ENCODE measurements at regions not wholly inside any gene's neighbourhood (a gene's known extent, or its start where the extent isn't known, plus 50 kb on each side); places are given as distances from the start of the nearest gene placed in this dataset. TPM values are rescaled to one million over a fixed set of nuclear protein-coding genes. Genes with fewer than 3 reads are reported as not detected.

DNA sequence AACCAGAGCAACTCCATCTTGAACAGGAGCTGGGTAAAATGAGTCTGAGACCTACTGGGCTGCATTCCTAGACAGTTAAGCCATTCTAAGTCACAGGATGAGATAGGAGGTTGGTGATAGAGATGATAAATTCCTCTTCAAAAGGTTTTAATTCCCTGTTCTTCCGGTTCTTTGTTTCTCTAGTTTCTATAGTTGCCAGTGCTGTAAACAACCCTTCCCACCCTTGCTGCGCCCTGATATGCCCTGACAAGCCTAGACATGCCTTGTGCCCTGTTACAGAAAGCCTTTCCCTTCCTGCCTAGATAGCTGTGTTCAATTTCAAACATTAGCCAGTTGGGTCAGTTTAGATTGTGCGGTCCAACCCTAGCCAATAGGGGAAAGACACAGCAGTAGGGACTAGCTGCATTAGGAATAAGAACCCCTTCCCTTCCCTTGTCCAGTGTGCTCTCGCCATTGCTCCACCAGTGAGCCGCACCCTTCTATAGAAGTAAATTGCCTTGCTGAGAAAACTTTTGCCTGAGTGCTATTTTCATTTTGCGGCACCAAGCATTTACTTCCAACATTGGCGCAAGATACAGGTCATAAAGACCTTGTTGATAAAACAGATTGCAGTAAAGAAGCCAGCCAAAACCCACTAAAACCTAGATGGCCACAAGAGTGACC lies 52.5 kb upstream of the CCN2 start:
- Histone ChIP-seq H4K5ac (ENCODE audit: insufficient read length, low read depth, low read length) (no peak overlapping the region), H2AFZ (ENCODE audit: low read length) (no peak overlapping the region), H3K79me2 (ENCODE audit: control insufficient read depth in 1 of 2, insufficient read depth in 2 of 2, low read length in 2 of 2) (no peaks in the 10 kb centered on the region), H3K9me3 (ENCODE audit: insufficient read depth in 2 of 2, low read depth in 1 of 2, low read length in 1 of 2) (no peaks in the 10 kb centered on the region), H3K4me3 (ENCODE audit: extremely low read depth in 1 of 4, insufficient read depth in 2 of 4, low read depth in 3 of 4, low read length in 4 of 4) (no peak overlapping the region), H4K20me1 (replicated peaks in 1 of 2; ENCODE audit: control insufficient read depth in 1 of 2, insufficient read depth in 2 of 2, low read length in 2 of 2) (no peaks in the 10 kb centered on the region), H3K14ac (ENCODE audit: insufficient read length) (no peak overlapping the region), H3K23ac (ENCODE audit: insufficient read length) (no peak overlapping the region), H2BK120ac (replicated peaks; ENCODE audit: low read depth, low read length) (no peak overlapping the region), H3K56ac (replicated peaks; ENCODE audit: insufficient read length, low read depth, low read length) (no peak overlapping the region), H3K79me1 (ENCODE audit: low read depth, low read length) (no peaks in the 10 kb centered on the region), H2BK15ac (ENCODE audit: low read length) (no peak overlapping the region), H3K9ac (replicated peaks in 1 of 4; ENCODE audit: extremely low read depth in 1 of 4, low read depth in 3 of 4, low read length in 3 of 4) (no peak overlapping the region), H3K4me2 (ENCODE audit: insufficient read depth in 1 of 2, low read depth in 2 of 2, low read length in 2 of 2) (no peak overlapping the region), H3K4ac (replicated peaks; ENCODE audit: insufficient read length, low read depth, low read length) (no peak overlapping the region), H3K27me3 (replicated peaks in 1 of 4; ENCODE audit: control insufficient read depth in 3 of 4, extremely low read depth in 1 of 4, insufficient read depth in 3 of 4, low read length in 3 of 4) (no peaks in the 10 kb centered on the region), H2BK20ac (ENCODE audit: low read length) (no peak overlapping the region), H3K36me3 (ENCODE audit: control insufficient read depth in 2 of 4, insufficient read depth in 4 of 4, low read length in 3 of 4) (0 out of 8 replicates have a peak, but pooled peaks cover 0 to 3% (median 0%) of the 10 kb centered on the region in 4 experiments), H2AK5ac (ENCODE audit: low read depth, low read length) (peak overlapping the region; percentile 17; the same call in 1 of the 2 replicates), H3K4me1 (replicated peaks in 1 of 4; ENCODE audit: control insufficient read depth in 3 of 4, insufficient read depth in 4 of 4, low read length in 3 of 4) (peaks cover 0 to 6% (median 0%) of the 10 kb centered on the region in 4 experiments; a peak in 1 of 7 replicates), H3K27ac (ENCODE audit: low read depth, low read length) (no peak overlapping the region; the same call in 1 of the 2 replicates), H4K8ac (ENCODE audit: extremely low read depth, insufficient read depth, low read length) (no peak overlapping the region), H2BK12ac (ENCODE audit: low read depth, low read length) (no peak overlapping the region), H3K18ac (ENCODE audit: extremely low read depth, low read length) (no peak overlapping the region), H3K23me2 (ENCODE audit: low read depth, low read length) (no peaks in the 10 kb centered on the region), H2BK5ac (ENCODE audit: low read depth, low read length) (peak overlapping the region; percentile 74; the same call in 1 of the 2 replicates), H4K91ac (replicated peaks; ENCODE audit: insufficient read length, low read length) (no peak overlapping the region)
- FAIRE-seq (no peak), DNase-seq (ENCODE audit: low read depth in 1 of 2, low spot score in 2 of 2) (no peak)
- TF ChIP-seq SP1 (IDR thresholded peaks at IDR 0.05; ENCODE audit: low read depth, low read length) (0 out of 2 replicates have a peak, but pooled peaks have one; percentile 12), HDAC6 (IDR thresholded peaks at IDR 0.05; ENCODE audit: low read depth, low read length) (no peak)
- POLR2A ChIA-PET (ENCODE audit: partially characterized antibody), result no interaction called here
- WGBS, 2 experiments (ENCODE audit: extremely low coverage in 1 of 2, insufficient coverage in 1 of 2, insufficient read length in 1 of 2, insufficient replicate concordance in 2 of 2, low coverage in 1 of 2, low lambda C conversion rate in 2 of 2, missing lambda C conversion rate in 1 of 2), result 88% methylated on average over 7 of the region's 7 CpGs; no CpG with 5 or more reads in 1 of the 2 experiments
- CTCF ChIA-PET (ENCODE audit: partially characterized antibody), result no interaction called here

MicroRNA genes in the stretch of these regions (microRNA counts, 767-probe panel; counts per million panel counts)
- 879 counts per million, percentile 95 among the panel's probes with 10 or more counts for microRNA hsa-miR-548aj-3p

Small RNA genes in the stretch of these regions (microRNA-seq; reads per million reads assigned to microRNA genes)
- gene MIR548AJ1 (ENCODE audit: borderline microRNAs expressed in 2 of 2, borderline number of aligned reads in 2 of 2, borderline replicate concordance in 1 of 2), result 0 reads per million in 2 experiments

Small RNA genes in the stretch of these regions (small RNA-seq; reads per million reads assigned to genes)
- gene MIR548AJ1 (ENCODE audit: insufficient read depth), result not detected

Data from H1 (cell line).